CD4-positive, alpha-beta T cell (primary cell): ENCODE measurements at regions not wholly inside any gene's neighbourhood (a gene's known extent, or its start where the extent isn't known, plus 50 kb on each side); places are given as distances from the start of the nearest gene placed in this dataset.

Source experiments
- ATAC-seq: fragments of 200-7000 bp; cut with Tn5 transposase; one replicate; pipeline ENCODE4 v1.10.0; 2022; ENCODE audit warnings: mild to moderate bottlenecking; ENCODE audit not compliant: poor library complexity
- CTCF ChIA-PET: fragments of 350-600 bp; sonication (Branson Sonifier 250); formaldehyde crosslinking; loops from one replicate; lab custom pipeline; 2021; ENCODE audit warnings: antibody characterized with exemption, inconsistent platforms; lab: Charles Lee
- POLR2A ChIA-PET: fragments of 350-600 bp; sonication (Branson Sonifier 250); formaldehyde crosslinking; loops from one replicate; lab custom pipeline; 2021; ENCODE audit warnings: antibody characterized with exemption, inconsistent platforms; lab: Charles Lee
- DNase-seq, 14 experiments: peaks; one replicate each; pipeline ENCODE4 v3.0.0-alpha.2; 2013 to 2020; ENCODE audit warnings: mixed read lengths in 2 of 14
- H3K27ac ChIP-seq, 2 donors: one replicate each; pipeline versions ENCODE4 v1.5.1 to v1.7.0; 2013; ENCODE audit warnings: low read length in 2 of 2, low read depth in 1 of 2, mild to moderate bottlenecking in 1 of 2
- H3K27me3 ChIP-seq, 2 experiments: 1 replicate in 1 of 2; 2 replicates in 1 of 2; pipeline versions ENCODE4 v1.6.1 to v1.7.0; 2013; ENCODE audit warnings: low read length in 2 of 2, control low read depth in 1 of 2, mild to moderate bottlenecking in 1 of 2, moderate library complexity in 1 of 2; ENCODE audit not compliant: insufficient read depth in 2 of 2, control insufficient read depth in 1 of 2
- H3K36me3 ChIP-seq: one replicate; pipeline ENCODE4 v1.6.1; 2013; ENCODE audit warnings: low read length, control low read depth; ENCODE audit not compliant: insufficient read depth
- H3K4me1 ChIP-seq: one replicate; pipeline ENCODE4 v1.6.1; 2013; ENCODE audit warnings: low read length, control low read depth; ENCODE audit not compliant: insufficient read depth
- H3K4me3 ChIP-seq: one replicate; pipeline ENCODE4 v1.5.1; 2013; ENCODE audit warnings: mild to moderate bottlenecking, low read length, moderate library complexity
- H3K9me3 ChIP-seq, 2 experiments: 1 replicate in 1 of 2; 2 replicates in 1 of 2; pipeline versions ENCODE4 v1.6.1 to v1.7.0; 2013; ENCODE audit warnings: low read length in 2 of 2, mild to moderate bottlenecking in 2 of 2, control low read depth in 1 of 2, moderate library complexity in 1 of 2; ENCODE audit not compliant: control insufficient read depth in 1 of 2, insufficient read depth in 1 of 2
- H3K27ac Mint-ChIP-seq: one replicate; pipeline ENCODE4 v1.8.0; 2020; ENCODE audit warnings: mixed read lengths
- H3K27me3 Mint-ChIP-seq: one replicate; pipeline ENCODE4 v1.8.0; 2021; ENCODE audit warnings: mixed read lengths
- H3K36me3 Mint-ChIP-seq: one replicate; pipeline ENCODE4 v1.8.0; 2021; ENCODE audit warnings: low read depth, mixed read lengths
- H3K4me1 Mint-ChIP-seq: one replicate; pipeline ENCODE4 v1.8.0; 2021; ENCODE audit warnings: low read depth, mixed read lengths
- H3K4me3 Mint-ChIP-seq: one replicate; pipeline ENCODE4 v1.8.0; 2020; ENCODE audit warnings: mild to moderate bottlenecking, mixed read lengths
- H3K9me3 Mint-ChIP-seq: one replicate; pipeline ENCODE4 v1.8.0; 2020; ENCODE audit warnings: mixed read lengths
- intact Hi-C, 2 experiments: fragments of 100-400 bp; cut with DNase I in 1 of 2; cut with micrococcal nuclease in 1 of 2; formaldehyde crosslinking; loops; one replicate each; pipeline versions ENCODE4 v1.15.1 to v1.9.0; 2023 to 2025; cut with DNase I, micrococcal nuclease
- TF ChIP-seq, protein P1 (sequence below): fragments of 200-600 bp; IDR thresholded peaks from one replicate; pipeline ENCODE4 v1.8.0; 2022; ENCODE audit warnings: antibody characterized with exemption, mild to moderate bottlenecking

DNA sequence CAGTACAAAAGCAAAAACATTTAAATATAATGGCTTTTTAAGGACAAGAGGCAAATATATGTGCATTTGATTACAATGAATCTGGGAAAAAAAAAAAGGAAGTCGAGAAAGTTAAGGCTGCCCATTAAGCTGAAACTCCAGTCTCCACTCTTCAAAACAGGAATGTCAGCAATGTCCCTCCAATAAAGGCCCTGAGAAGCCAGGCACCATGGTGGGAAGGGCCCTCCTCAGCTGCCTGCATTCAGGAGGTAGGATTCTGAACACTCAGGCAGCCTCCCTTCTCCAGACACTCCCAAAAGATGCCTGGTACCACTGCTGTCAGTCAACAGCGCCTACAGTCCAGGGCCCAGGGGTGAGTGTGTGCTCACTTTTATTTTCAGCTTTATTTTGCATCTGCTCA, 121.3 kb upstream of the MGMT start:
- no peak overlapping the region for H3K4me3 Mint-ChIP-seq
- Histone ChIP-seq H3K27me3 (no peaks in the 10 kb centered on the region), H3K4me1 (no peaks in the 10 kb centered on the region), H3K36me3 (no peaks in the 10 kb centered on the region), H3K9me3 (peaks cover 0 to 20% of the 10 kb centered on the region in 2 experiments), H3K27ac (no peak overlapping the region), H3K4me3 (no peak overlapping the region)
- H3K36me3 Mint-ChIP-seq, result no peaks in the 10 kb centered on the region
- no peaks in the 10 kb centered on the region for H3K4me1 Mint-ChIP-seq
- no peak overlapping the region for H3K27ac Mint-ChIP-seq
- TF ChIP-seq, protein P1, sequence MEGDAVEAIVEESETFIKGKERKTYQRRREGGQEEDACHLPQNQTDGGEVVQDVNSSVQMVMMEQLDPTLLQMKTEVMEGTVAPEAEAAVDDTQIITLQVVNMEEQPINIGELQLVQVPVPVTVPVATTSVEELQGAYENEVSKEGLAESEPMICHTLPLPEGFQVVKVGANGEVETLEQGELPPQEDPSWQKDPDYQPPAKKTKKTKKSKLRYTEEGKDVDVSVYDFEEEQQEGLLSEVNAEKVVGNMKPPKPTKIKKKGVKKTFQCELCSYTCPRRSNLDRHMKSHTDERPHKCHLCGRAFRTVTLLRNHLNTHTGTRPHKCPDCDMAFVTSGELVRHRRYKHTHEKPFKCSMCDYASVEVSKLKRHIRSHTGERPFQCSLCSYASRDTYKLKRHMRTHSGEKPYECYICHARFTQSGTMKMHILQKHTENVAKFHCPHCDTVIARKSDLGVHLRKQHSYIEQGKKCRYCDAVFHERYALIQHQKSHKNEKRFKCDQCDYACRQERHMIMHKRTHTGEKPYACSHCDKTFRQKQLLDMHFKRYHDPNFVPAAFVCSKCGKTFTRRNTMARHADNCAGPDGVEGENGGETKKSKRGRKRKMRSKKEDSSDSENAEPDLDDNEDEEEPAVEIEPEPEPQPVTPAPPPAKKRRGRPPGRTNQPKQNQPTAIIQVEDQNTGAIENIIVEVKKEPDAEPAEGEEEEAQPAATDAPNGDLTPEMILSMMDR, result no peak
- no peak for DNase-seq
- ATAC-seq, result no peak
- no peaks in the 10 kb centered on the region for H3K9me3 Mint-ChIP-seq
- intact Hi-C loops, result no loop called here
- CTCF ChIA-PET, result no interaction called here
- H3K27me3 Mint-ChIP-seq, result no peaks in the 10 kb centered on the region
- POLR2A ChIA-PET, result no interaction called here

DNA sequence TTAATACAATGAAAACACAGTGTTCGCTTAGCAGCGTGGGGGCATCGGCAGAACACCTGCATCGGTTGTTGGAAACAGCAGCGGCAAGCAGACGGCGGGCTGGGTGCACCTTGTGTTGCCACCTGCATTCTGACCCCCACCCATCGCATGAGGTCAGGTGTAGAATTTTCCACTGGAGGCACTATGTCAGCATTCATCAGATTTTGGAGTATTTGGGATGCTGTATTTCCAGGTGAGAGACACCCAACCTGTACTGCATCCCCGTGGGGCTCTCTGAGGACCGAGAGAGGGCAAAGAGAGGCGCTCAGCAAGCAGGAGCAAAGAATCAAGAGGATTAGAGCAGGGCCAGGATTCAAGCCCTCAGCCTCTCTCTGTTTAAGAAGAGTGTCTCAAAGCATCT, 116.4 kb upstream of the MGMT start:
- TF ChIP-seq, protein P1, result no peak
- Mint-ChIP-seq H3K9me3 (no peaks in the 10 kb centered on the region), H3K4me3 (no peak overlapping the region), H3K27me3 (no peaks in the 10 kb centered on the region), H3K27ac (no peak overlapping the region), H3K4me1 (no peaks in the 10 kb centered on the region), H3K36me3 (no peaks in the 10 kb centered on the region)
- intact Hi-C loops, result no loop called here
- H3K36me3 ChIP-seq, result no peaks in the 10 kb centered on the region
- no peaks in the 10 kb centered on the region for H3K4me1 ChIP-seq
- no peak for DNase-seq
- no peak for ATAC-seq
- peaks cover 0 to 18% of the 10 kb centered on the region in 2 experiments for H3K9me3 ChIP-seq
- ChIA-PET CTCF (no interaction called here), POLR2A (no interaction called here)
- no peak overlapping the region for H3K4me3 ChIP-seq
- H3K27ac ChIP-seq, result no peak overlapping the region
- no peaks in the 10 kb centered on the region for H3K27me3 ChIP-seq

DNA sequence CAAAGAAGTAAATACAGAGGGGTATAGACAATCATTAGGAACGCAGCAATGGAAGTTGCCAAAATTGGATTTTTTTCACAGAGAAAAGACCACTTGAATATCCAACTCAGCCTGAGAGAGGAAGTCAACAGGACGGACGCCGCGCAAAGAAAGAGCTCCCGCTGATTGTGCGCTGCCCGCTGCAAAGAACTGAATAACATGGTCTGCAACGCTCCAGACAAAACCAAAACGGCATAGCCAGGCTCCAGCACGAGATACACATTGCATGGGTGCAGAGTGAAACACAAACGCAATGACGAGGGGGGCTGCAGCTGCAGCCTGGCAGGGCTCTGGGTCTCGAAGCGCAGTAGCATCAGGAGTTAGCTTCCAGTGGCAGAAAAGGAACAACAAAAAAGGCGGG, 113.9 kb upstream of the MGMT start:
- peaks cover 0 to 20% of the 10 kb centered on the region in 2 experiments for H3K9me3 ChIP-seq
- ChIA-PET POLR2A (no interaction called here), CTCF (no interaction called here)
- Mint-ChIP-seq H3K27ac (no peak overlapping the region), H3K4me1 (no peaks in the 10 kb centered on the region), H3K4me3 (no peak overlapping the region), H3K9me3 (peaks cover 8% of the 10 kb centered on the region), H3K27me3 (no peaks in the 10 kb centered on the region), H3K36me3 (no peaks in the 10 kb centered on the region)
- H3K4me1 ChIP-seq, result no peaks in the 10 kb centered on the region
- H3K36me3 ChIP-seq, result no peaks in the 10 kb centered on the region
- no peak overlapping the region for H3K4me3 ChIP-seq
- H3K27me3 ChIP-seq, result no peaks in the 10 kb centered on the region
- intact Hi-C loops, result no loop called here
- DNase-seq (no peak), ATAC-seq (no peak)
- TF ChIP-seq, protein P1, result no peak
- H3K27ac ChIP-seq, result no peak overlapping the region
